ENCODE measurements at regions not wholly inside any gene's neighbourhood (a gene's known extent, or its start where the extent isn't known, plus 50 kb on each side); places are given as distances from the start of the nearest gene placed in this dataset.

GRCh38 chr6:9040718-9041117 lies 605.4 kb upstream of the SLC35B3 start:
- no peak for DNase-seq
- no peak overlapping the region for H3K27ac ChIP-seq (ENCODE audit: low read depth in 1 of 2, low read length in 1 of 2)
- peaks cover 0 to 9% (median 0%) of the 10 kb centered on the region in 4 donors for H3K9me3 ChIP-seq (ENCODE audit: control insufficient read depth in 4 of 4, insufficient read depth in 3 of 4, low read length in 3 of 4)
- WGBS, 2 donors: 97 to 98% methylated on average over 36 of the region's 36 CpGs
- no peak for ATAC-seq (ENCODE audit: insufficient read depth, low FRiP score)
- TF ChIP-seq CTCF (IDR thresholded peaks at IDR 0.05; ENCODE audit: control extremely low read depth, extremely low read depth): no peak
- no peaks in the 10 kb centered on the region for H3K36me3 ChIP-seq (ENCODE audit: control insufficient read depth in 4 of 4, insufficient read depth in 4 of 4, low read length in 4 of 4)
- no peak overlapping the region for H3K4me3 ChIP-seq
- no peak overlapping the region for H3K9ac ChIP-seq (ENCODE audit: insufficient read depth in 1 of 2, low read length in 2 of 2)
- no peaks in the 10 kb centered on the region for H3K27me3 ChIP-seq (ENCODE audit: control insufficient read depth in 3 of 3, insufficient read depth in 3 of 3, low read length in 2 of 3)
- peaks cover 0 to 5% (median 0%) of the 10 kb centered on the region in 5 donors for H3K4me1 ChIP-seq (ENCODE audit: control insufficient read depth in 5 of 5, insufficient read depth in 5 of 5, low read length in 5 of 5)

GRCh38 chr6:9039258-9039657 lies 603.9 kb upstream of the SLC35B3 start:
- peaks cover 0 to 9% (median 0%) of the 10 kb centered on the region in 4 donors for H3K9me3 ChIP-seq (ENCODE audit: control insufficient read depth in 4 of 4, insufficient read depth in 3 of 4, low read length in 3 of 4)
- H3K27me3 ChIP-seq (ENCODE audit: control insufficient read depth in 3 of 3, insufficient read depth in 3 of 3, low read length in 2 of 3): no peaks in the 10 kb centered on the region
- H3K4me1 ChIP-seq (ENCODE audit: control insufficient read depth in 5 of 5, insufficient read depth in 5 of 5, low read length in 5 of 5): peaks cover 0 to 1% (median 0%) of the 10 kb centered on the region in 5 donors
- H3K27ac ChIP-seq (ENCODE audit: low read depth in 1 of 2, low read length in 1 of 2): no peak overlapping the region
- TF ChIP-seq CTCF (IDR thresholded peaks at IDR 0.05; ENCODE audit: control extremely low read depth, extremely low read depth): no peak
- no peaks in the 10 kb centered on the region for H3K36me3 ChIP-seq (ENCODE audit: control insufficient read depth in 4 of 4, insufficient read depth in 4 of 4, low read length in 4 of 4)
- H3K4me3 ChIP-seq: no peak overlapping the region
- no peak overlapping the region for H3K9ac ChIP-seq (ENCODE audit: insufficient read depth in 1 of 2, low read length in 2 of 2)
- WGBS, 2 donors: 92 to 93% methylated on average over 6 of the region's 6 CpGs
- ATAC-seq (ENCODE audit: insufficient read depth, low FRiP score) (no peak), DNase-seq (no peak)

GRCh38 chr6:9028086-9028485 lies 592.7 kb upstream of the SLC35B3 start:
- Histone ChIP-seq H3K9me3 (ENCODE audit: control insufficient read depth in 4 of 4, insufficient read depth in 3 of 4, low read length in 3 of 4) (peaks cover 0 to 5% (median 2%) of the 10 kb centered on the region in 4 donors), H3K9ac (ENCODE audit: insufficient read depth in 1 of 2, low read length in 2 of 2) (no peak overlapping the region), H3K27me3 (ENCODE audit: control insufficient read depth in 3 of 3, insufficient read depth in 3 of 3, low read length in 2 of 3) (no peaks in the 10 kb centered on the region), H3K4me3 (no peak overlapping the region), H3K4me1 (ENCODE audit: control insufficient read depth in 5 of 5, insufficient read depth in 5 of 5, low read length in 5 of 5) (no peaks in the 10 kb centered on the region), H3K36me3 (ENCODE audit: control insufficient read depth in 4 of 4, insufficient read depth in 4 of 4, low read length in 4 of 4) (no peaks in the 10 kb centered on the region), H3K27ac (ENCODE audit: low read depth in 1 of 2, low read length in 1 of 2) (no peak overlapping the region)
- no peak for TF ChIP-seq CTCF (IDR thresholded peaks at IDR 0.05; ENCODE audit: control extremely low read depth, extremely low read depth)
- ATAC-seq (ENCODE audit: insufficient read depth, low FRiP score) (no peak), DNase-seq (no peak)
- WGBS, 2 donors: 83 to 98% methylated on average over 1 of the region's 1 CpG

- TF ChIP-seq CTCF (IDR thresholded peaks at IDR 0.05; ENCODE audit: control extremely low read depth, extremely low read depth): no peak
- ATAC-seq (ENCODE audit: insufficient read depth, low FRiP score) (no peak), DNase-seq (no peak)
- Histone ChIP-seq H3K27me3 (ENCODE audit: control insufficient read depth in 3 of 3, insufficient read depth in 3 of 3, low read length in 2 of 3) (no peaks in the 10 kb centered on the region), H3K36me3 (ENCODE audit: control insufficient read depth in 4 of 4, insufficient read depth in 4 of 4, low read length in 4 of 4) (no peaks in the 10 kb centered on the region), H3K9ac (ENCODE audit: insufficient read depth in 1 of 2, low read length in 2 of 2) (no peak overlapping the region), H3K27ac (ENCODE audit: low read depth in 1 of 2, low read length in 1 of 2) (no peak overlapping the region), H3K4me1 (ENCODE audit: control insufficient read depth in 5 of 5, insufficient read depth in 5 of 5, low read length in 5 of 5) (no peaks in the 10 kb centered on the region), H3K4me3 (no peak overlapping the region), H3K9me3 (ENCODE audit: control insufficient read depth in 4 of 4, insufficient read depth in 3 of 4, low read length in 3 of 4) (no peaks in the 10 kb centered on the region)
- WGBS, 2 donors: 81 to 82% methylated on average over 4 of the region's 4 CpGs
Measured at GRCh38 chr6:9025796-9026394, 590.5 kb upstream of the SLC35B3 start.
